Stimulated activated CD8-positive, alpha-beta memory T cell treated with anti-CD3 and anti-CD28 coated beads, Interleukin-15, amount 100 ng/mL, for 4 hours (primary cell): ENCODE measurements at regions not wholly inside any gene's neighbourhood (a gene's known extent, or its start where the extent isn't known, plus 50 kb on each side); places are given as distances from the start of the nearest gene placed in this dataset.

Experiments used
- DNase-seq, 2 donors: peaks; one replicate each; pipeline ENCODE4 v3.0.0-alpha.2; 2020; ENCODE audit warnings: low read depth in 2 of 2

- no peak for DNase-seq
These were observed 93.2 kb upstream of the RTL6 start for GRCh38 chr22:44591146-44591790.

GRCh38 chr22:44590291-44590690 lies 92.3 kb upstream of the RTL6 start:
- no peak for DNase-seq

- no peak for DNase-seq
These were observed 91.8 kb upstream of the RTL6 start for GRCh38 chr22:44589831-44590230.

- DNase-seq: no peak
These were observed 90.3 kb upstream of the RTL6 start for GRCh38 chr22:44588348-44588747.

GRCh38 chr22:44587737-44588310 lies 89.8 kb upstream of the RTL6 start:
- DNase-seq: no peak

- DNase-seq: no peak
These were observed 89.1 kb upstream of the RTL6 start for GRCh38 chr22:44586999-44587736.

- no peak for DNase-seq
These were observed 88.4 kb upstream of the RTL6 start for GRCh38 chr22:44586351-44586990.

- DNase-seq: no peak
These were observed 87.7 kb upstream of the RTL6 start for GRCh38 chr22:44585559-44586350.

- DNase-seq: no peak
These were observed 86.3 kb upstream of the RTL6 start for GRCh38 chr22:44584256-44584902.

GRCh38 chr22:44583854-44584253 lies 85.8 kb upstream of the RTL6 start:
- DNase-seq: no peak

- DNase-seq: no peak
These were observed 85.2 kb upstream of the RTL6 start for GRCh38 chr22:44583061-44583760.

- no peak for DNase-seq
These were observed 84.0 kb upstream of the RTL6 start for GRCh38 chr22:44582016-44582415.

- DNase-seq: no peak
These were observed 83.0 kb upstream of the RTL6 start for GRCh38 chr22:44581096-44581435.

GRCh38 chr22:44580176-44581095 lies 82.4 kb upstream of the RTL6 start:
- no peak for DNase-seq

- no peak for DNase-seq
These were observed 80.6 kb upstream of the RTL6 start for GRCh38 chr22:44578516-44579230.

GRCh38 chr22:44578110-44578457 lies 80.1 kb upstream of the RTL6 start:
- DNase-seq: no peak

- DNase-seq: no peak
These were observed 79.5 kb upstream of the RTL6 start for GRCh38 chr22:44577391-44578109.
